BLaER1 (cell line): ENCODE measurements at regions not wholly inside any gene's neighbourhood (a gene's known extent, or its start where the extent isn't known, plus 50 kb on each side); places are given as distances from the start of the nearest gene placed in this dataset.

Source experiments
- H3K27ac ChIP-seq: shearing (Covaris generic); formaldehyde crosslinking; 2 replicates; pipeline ENCODE4 v1.8.1; 2022
- H3K27me3 ChIP-seq: shearing (Covaris generic); formaldehyde crosslinking; 2 replicates; pipeline ENCODE4 v1.8.1; 2022
- H3K36me3 ChIP-seq: shearing (Covaris generic); formaldehyde crosslinking; 2 replicates; pipeline ENCODE4 v1.8.1; 2022
- H3K4me1 ChIP-seq: shearing (Covaris generic); formaldehyde crosslinking; 2 replicates; pipeline ENCODE4 v1.8.1; 2022
- H3K4me2 ChIP-seq: shearing (Covaris generic); formaldehyde crosslinking; 2 replicates; pipeline ENCODE4 v1.8.1; 2022
- H3K4me3 ChIP-seq: shearing (Covaris generic); formaldehyde crosslinking; 2 replicates; pipeline ENCODE4 v1.8.1; 2022
- H3K9ac ChIP-seq: shearing (Covaris generic); formaldehyde crosslinking; 2 replicates; pipeline ENCODE4 v1.8.1; 2022
- H3K9me3 ChIP-seq: shearing (Covaris generic); formaldehyde crosslinking; 2 replicates; pipeline ENCODE4 v1.8.1; 2022
- H4K20me1 ChIP-seq: shearing (Covaris generic); formaldehyde crosslinking; 2 replicates; pipeline ENCODE4 v1.8.1; 2022
- Cebpa-rat ChIP-seq: shearing (Covaris generic); IDR thresholded peaks from 2 replicates; pipeline ENCODE4 v1.8.1; 2022

DNA sequence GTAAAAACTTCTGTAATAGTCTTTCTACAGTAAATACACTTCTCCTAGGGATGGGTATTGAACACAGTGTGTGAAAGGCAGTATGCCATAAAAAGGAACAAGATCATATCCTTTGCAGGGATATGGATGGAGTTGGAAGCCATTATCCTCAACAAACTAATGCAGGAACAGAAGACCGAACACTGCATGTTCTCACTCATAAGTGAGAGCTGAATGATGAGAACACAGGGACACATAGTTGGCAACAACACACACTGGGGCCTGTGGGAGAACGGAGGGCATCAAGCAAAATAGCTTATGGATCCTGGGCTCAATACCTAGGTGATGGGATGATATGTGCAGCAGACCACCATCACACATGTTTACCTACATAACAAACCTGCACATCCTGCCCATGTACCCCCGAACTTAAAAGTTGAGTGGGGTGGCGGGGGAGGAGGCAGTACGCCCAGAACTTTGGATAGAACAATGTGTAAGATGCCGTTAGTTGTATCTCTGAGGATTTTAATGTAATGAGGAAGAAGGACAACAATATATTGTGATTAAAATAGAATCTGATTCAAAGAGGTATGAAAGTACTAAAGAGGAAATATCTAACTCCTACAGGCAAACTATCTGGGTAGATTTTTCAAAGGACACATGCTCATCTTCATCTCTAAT is 183.2 kb downstream of the NDFIP2 start:
- H3K27me3 ChIP-seq, result no peaks in the 10 kb centered on the region
- no peak for TF ChIP-seq Cebpa-rat

DNA sequence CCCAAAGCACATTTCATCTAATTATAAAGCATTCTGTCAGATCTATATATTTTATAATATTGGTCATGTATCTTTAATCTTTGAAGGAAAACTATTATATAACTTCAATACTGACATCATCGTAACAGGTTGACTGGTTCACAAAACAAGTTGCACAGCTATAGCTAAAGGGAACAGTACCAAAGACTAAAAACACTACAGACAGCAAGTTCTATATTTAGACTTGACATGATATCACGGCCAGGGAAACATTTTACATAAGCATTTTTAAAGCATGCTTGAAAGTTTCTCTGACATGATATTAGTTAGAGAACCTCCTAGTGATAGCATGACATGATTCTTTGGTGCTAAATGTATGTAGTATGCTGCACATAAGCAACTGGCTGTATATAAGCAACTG is 182.5 kb downstream of the NDFIP2 start:
- TF ChIP-seq Cebpa-rat, result no peak
- Histone ChIP-seq H3K27ac (no peak overlapping the region), H3K36me3 (no peaks in the 10 kb centered on the region), H3K27me3 (no peaks in the 10 kb centered on the region), H3K9ac (no peak overlapping the region), H3K4me1 (no peaks in the 10 kb centered on the region), H4K20me1 (no peaks in the 10 kb centered on the region), H3K9me3 (no peaks in the 10 kb centered on the region), H3K4me3 (no peak overlapping the region), H3K4me2 (no peak overlapping the region)

More for the DNA sequence above, 183.2 kb downstream of the NDFIP2 start:
- no peak overlapping the region for H3K4me3 ChIP-seq
- no peaks in the 10 kb centered on the region for H3K4me1 ChIP-seq
- H3K9ac ChIP-seq, result no peak overlapping the region
- H3K4me2 ChIP-seq, result no peak overlapping the region
- H3K27ac ChIP-seq, result no peak overlapping the region
- no peaks in the 10 kb centered on the region for H3K9me3 ChIP-seq
- H4K20me1 ChIP-seq, result no peaks in the 10 kb centered on the region
- H3K36me3 ChIP-seq, result no peaks in the 10 kb centered on the region

DNA sequence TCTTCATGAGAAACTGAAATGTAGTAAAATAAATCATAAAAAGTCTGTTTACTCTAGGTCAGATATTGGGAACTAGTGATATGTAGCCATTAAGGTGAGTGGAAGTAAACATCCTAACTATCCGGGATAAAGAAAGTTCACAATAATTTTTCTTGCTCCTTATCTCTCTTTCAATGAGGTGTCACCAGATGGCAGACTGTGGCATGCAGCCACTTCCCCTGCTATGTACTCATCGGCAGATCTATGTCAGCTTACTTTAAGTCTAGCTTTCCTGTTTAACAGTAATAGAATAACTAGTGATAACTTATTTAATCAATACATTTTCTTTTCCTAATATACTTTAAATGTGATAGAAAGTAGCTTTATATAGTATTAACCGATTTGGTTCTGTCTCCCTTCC is 181.9 kb downstream of the NDFIP2 start:
- Histone ChIP-seq H3K4me3 (no peak overlapping the region), H4K20me1 (no peaks in the 10 kb centered on the region), H3K27ac (no peak overlapping the region), H3K27me3 (no peaks in the 10 kb centered on the region), H3K36me3 (no peaks in the 10 kb centered on the region), H3K4me1 (no peaks in the 10 kb centered on the region), H3K9ac (no peak overlapping the region), H3K9me3 (no peaks in the 10 kb centered on the region), H3K4me2 (no peak overlapping the region)
- no peak for TF ChIP-seq Cebpa-rat

DNA sequence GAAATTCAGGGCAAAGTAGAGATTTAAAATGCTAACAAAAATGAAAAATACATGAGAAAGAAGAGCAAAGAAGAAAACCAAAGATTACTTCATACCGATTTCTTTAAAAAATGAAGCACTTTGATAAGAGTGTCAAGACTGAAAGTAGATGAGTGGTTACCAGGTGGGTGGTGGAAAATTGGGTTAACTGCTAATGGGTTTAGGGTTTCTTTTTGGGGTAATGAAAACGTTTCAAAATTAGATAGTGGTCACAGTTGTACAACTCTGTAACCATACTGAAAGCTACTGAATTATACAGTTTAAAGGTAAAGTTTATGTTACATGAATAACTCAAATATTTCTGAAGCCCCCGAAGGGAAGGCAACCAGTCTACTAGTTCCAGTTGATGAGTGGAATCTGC is 179.4 kb downstream of the NDFIP2 start:
- Histone ChIP-seq H3K27me3 (no peaks in the 10 kb centered on the region), H3K27ac (no peak overlapping the region), H3K9ac (no peak overlapping the region), H3K4me1 (no peaks in the 10 kb centered on the region), H3K36me3 (no peaks in the 10 kb centered on the region), H3K4me3 (no peak overlapping the region), H3K4me2 (no peak overlapping the region), H3K9me3 (no peaks in the 10 kb centered on the region), H4K20me1 (no peaks in the 10 kb centered on the region)
- TF ChIP-seq Cebpa-rat, result no peak

DNA sequence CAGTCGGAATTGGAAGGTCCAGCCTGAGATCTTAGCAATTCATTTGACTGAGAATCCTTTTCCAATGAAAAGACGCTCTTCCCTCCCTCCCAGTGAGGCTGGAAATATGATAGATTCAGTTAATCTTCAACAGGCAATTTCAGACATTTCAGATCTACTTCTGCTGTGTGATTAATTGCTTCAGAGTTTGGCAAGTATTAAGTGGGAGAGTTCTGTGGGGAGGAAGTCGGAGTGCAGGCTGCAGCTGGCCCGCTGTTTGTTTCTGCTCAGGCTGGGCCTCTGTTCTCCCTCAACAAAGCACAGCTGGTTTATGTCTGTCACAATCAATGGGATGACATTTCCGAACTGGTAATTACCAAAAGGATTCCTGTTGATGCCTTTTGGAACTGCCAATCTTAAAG is 178.2 kb downstream of the NDFIP2 start:
- no peak overlapping the region for H3K9ac ChIP-seq

GRCh38 chr13:79658333-79658975 is 177.5 kb downstream of the NDFIP2 start:
- H4K20me1 ChIP-seq, result no peaks in the 10 kb centered on the region
- H3K9me3 ChIP-seq, result no peaks in the 10 kb centered on the region
- H3K27me3 ChIP-seq, result no peaks in the 10 kb centered on the region
- no peak for TF ChIP-seq Cebpa-rat
- no peaks in the 10 kb centered on the region for H3K4me1 ChIP-seq
- no peak overlapping the region for H3K4me2 ChIP-seq
- no peak overlapping the region for H3K27ac ChIP-seq
- no peaks in the 10 kb centered on the region for H3K36me3 ChIP-seq
- no peak overlapping the region for H3K4me3 ChIP-seq
- H3K9ac ChIP-seq, result no peak overlapping the region

More for the DNA sequence above, 178.2 kb downstream of the NDFIP2 start:
- H3K27ac ChIP-seq, result no peak overlapping the region
- H3K4me2 ChIP-seq, result no peak overlapping the region
- H3K4me1 ChIP-seq, result no peaks in the 10 kb centered on the region
- H3K4me3 ChIP-seq, result no peak overlapping the region
- no peak for TF ChIP-seq Cebpa-rat
- no peaks in the 10 kb centered on the region for H3K36me3 ChIP-seq
- H3K9me3 ChIP-seq, result no peaks in the 10 kb centered on the region
- H3K27me3 ChIP-seq, result no peaks in the 10 kb centered on the region
- H4K20me1 ChIP-seq, result no peaks in the 10 kb centered on the region

DNA sequence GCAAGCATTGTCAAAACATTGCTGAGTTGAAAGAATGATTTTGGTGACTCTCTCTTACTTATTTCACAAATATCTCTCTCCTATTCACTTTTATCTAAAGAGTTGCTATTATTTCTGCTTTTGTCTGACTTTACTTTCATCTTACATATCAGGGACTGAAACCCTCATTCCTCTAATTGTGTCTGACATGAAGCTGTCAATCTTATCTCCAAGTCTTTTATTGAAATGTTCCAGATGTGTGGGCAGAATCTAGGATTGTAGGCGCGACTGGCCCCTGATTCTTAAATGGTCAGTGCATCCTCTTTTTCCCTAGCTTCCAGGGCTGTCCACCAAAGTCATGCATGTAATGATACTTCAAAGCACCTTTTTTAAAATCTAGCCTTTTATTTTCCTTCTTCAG is 174.6 kb downstream of the NDFIP2 start:
- Histone ChIP-seq H3K4me1 (no peaks in the 10 kb centered on the region), H3K4me3 (no peak overlapping the region), H3K9ac (no peak overlapping the region), H3K27ac (no peak overlapping the region), H3K4me2 (no peak overlapping the region), H3K9me3 (no peaks in the 10 kb centered on the region), H4K20me1 (no peaks in the 10 kb centered on the region), H3K27me3 (no peaks in the 10 kb centered on the region), H3K36me3 (no peaks in the 10 kb centered on the region)
- no peak for TF ChIP-seq Cebpa-rat

GRCh38 chr13:79654520-79654919 is 173.6 kb downstream of the NDFIP2 start:
- Histone ChIP-seq H3K36me3 (no peaks in the 10 kb centered on the region), H3K27ac (no peak overlapping the region)
- TF ChIP-seq Cebpa-rat, result no peak

DNA sequence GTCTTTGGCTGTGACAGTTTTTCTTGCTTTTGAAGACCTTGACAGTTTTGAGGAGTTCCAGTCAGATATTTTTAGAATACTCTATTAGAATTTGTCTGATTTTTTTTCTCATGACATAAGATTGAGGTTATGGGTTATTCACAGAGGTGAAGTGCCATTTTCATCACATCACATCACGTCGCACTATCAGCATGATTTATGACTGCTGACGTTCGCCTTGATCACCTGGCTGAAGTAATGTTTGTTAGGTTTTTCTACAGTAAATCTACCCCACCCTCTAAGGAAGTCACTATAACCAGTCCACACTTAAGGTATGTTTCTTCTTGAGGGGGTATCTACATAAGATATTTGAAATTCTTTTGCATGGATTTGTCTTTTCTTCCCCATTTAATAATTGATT is 169.7 kb downstream of the NDFIP2 start:
- no peaks in the 10 kb centered on the region for H3K9me3 ChIP-seq
- no peak overlapping the region for H3K4me2 ChIP-seq
- H3K27me3 ChIP-seq, result no peaks in the 10 kb centered on the region
- no peaks in the 10 kb centered on the region for H3K4me1 ChIP-seq
- no peak overlapping the region for H3K9ac ChIP-seq
- H3K36me3 ChIP-seq, result no peaks in the 10 kb centered on the region
- H3K4me3 ChIP-seq, result no peak overlapping the region
- no peak for TF ChIP-seq Cebpa-rat
- no peaks in the 10 kb centered on the region for H4K20me1 ChIP-seq
- no peak overlapping the region for H3K27ac ChIP-seq

More at GRCh38 chr13:79654520-79654919, 173.6 kb downstream of the NDFIP2 start:
- Histone ChIP-seq H4K20me1 (no peaks in the 10 kb centered on the region), H3K4me2 (no peak overlapping the region), H3K27me3 (no peaks in the 10 kb centered on the region), H3K9me3 (no peaks in the 10 kb centered on the region), H3K4me3 (no peak overlapping the region), H3K4me1 (no peaks in the 10 kb centered on the region), H3K9ac (no peak overlapping the region)

GRCh38 chr13:79648191-79648590 is 167.2 kb downstream of the NDFIP2 start:
- H4K20me1 ChIP-seq, result no peaks in the 10 kb centered on the region
- no peak overlapping the region for H3K4me3 ChIP-seq
- no peak for TF ChIP-seq Cebpa-rat
- no peaks in the 10 kb centered on the region for H3K36me3 ChIP-seq
- H3K4me2 ChIP-seq, result no peak overlapping the region
- H3K9me3 ChIP-seq, result no peaks in the 10 kb centered on the region
- no peak overlapping the region for H3K27ac ChIP-seq
- H3K27me3 ChIP-seq, result no peaks in the 10 kb centered on the region
- no peaks in the 10 kb centered on the region for H3K4me1 ChIP-seq
- H3K9ac ChIP-seq, result no peak overlapping the region
